ENCODE measurements at regions not wholly inside any gene's neighbourhood (a gene's known extent, or its start where the extent isn't known, plus 50 kb on each side); places are given as distances from the start of the nearest gene placed in this dataset.

GRCh38 chr12:67818459-67818903 is 169.9 kb downstream of the DYRK2 start:
- TF ChIP-seq GATA3 (IDR thresholded peaks at IDR 0.05; ENCODE audit: low read depth, low read length) (no peak), GATA2 (IDR thresholded peaks at IDR 0.05; ENCODE audit: low read depth, low read length) (no peak)

All from SH-SY5Y (cell line).